ENCODE measurements at regions not wholly inside any gene's neighbourhood (a gene's known extent, or its start where the extent isn't known, plus 50 kb on each side); places are given as distances from the start of the nearest gene placed in this dataset.

GRCh38 chr10:121033366-121033765 is 182.2 kb downstream of the WDR11 start:
- peak; percentile 53 for DNase-seq (ENCODE audit: low spot score)

- DNase-seq (ENCODE audit: low spot score) = peak; percentile 85
These were observed 185.3 kb downstream of the WDR11 start for GRCh38 chr10:121036431-121036830.

GRCh38 chr10:121041499-121041898 is 190.3 kb downstream of the WDR11 start:
- DNase-seq (ENCODE audit: low spot score) = no peak

- no peak for DNase-seq (ENCODE audit: low spot score)
These were observed 190.7 kb downstream of the WDR11 start for GRCh38 chr10:121041906-121042305.

- DNase-seq (ENCODE audit: low spot score) = no peak
These were observed 191.2 kb downstream of the WDR11 start for GRCh38 chr10:121042342-121042741.

GRCh38 chr10:121043124-121043849 is 192.1 kb downstream of the WDR11 start:
- peak; percentile 66 for DNase-seq (ENCODE audit: low spot score)

GRCh38 chr10:121048749-121049148 is 197.6 kb downstream of the WDR11 start:
- peak; percentile 58 for DNase-seq (ENCODE audit: low spot score)

GRCh38 chr10:121049489-121049888 is 198.3 kb downstream of the WDR11 start:
- peak; percentile 65 for DNase-seq (ENCODE audit: low spot score)

- DNase-seq (ENCODE audit: low spot score) = no peak
These were observed 198.8 kb downstream of the WDR11 start for GRCh38 chr10:121049923-121050322.

GRCh38 chr10:121051171-121051570 is 200.0 kb downstream of the WDR11 start:
- DNase-seq (ENCODE audit: low spot score) = no peak

GRCh38 chr10:121051696-121052279 is 200.6 kb downstream of the WDR11 start:
- peak; percentile 75 for DNase-seq (ENCODE audit: low spot score)

- DNase-seq (ENCODE audit: low spot score) = no peak
These were observed 202.0 kb downstream of the WDR11 start for GRCh38 chr10:121053151-121053550.

GRCh38 chr10:121054874-121055273 is 203.7 kb downstream of the WDR11 start:
- no peak for DNase-seq (ENCODE audit: low spot score)

- DNase-seq (ENCODE audit: low spot score) = no peak
These were observed 206.1 kb downstream of the WDR11 start for GRCh38 chr10:121057269-121057668.

- no peak for DNase-seq (ENCODE audit: low spot score)
These were observed 206.9 kb downstream of the WDR11 start for GRCh38 chr10:121058082-121058481.

GRCh38 chr10:121059351-121059750 is 208.2 kb downstream of the WDR11 start:
- DNase-seq (ENCODE audit: low spot score) = no peak

- no peak for DNase-seq (ENCODE audit: low spot score)
These were observed 211.0 kb downstream of the WDR11 start for GRCh38 chr10:121062115-121062514.

GRCh38 chr10:121063744-121064143 is 212.6 kb downstream of the WDR11 start:
- peak; percentile 63 for DNase-seq (ENCODE audit: low spot score)

GRCh38 chr10:121064491-121064890 is 213.3 kb downstream of the WDR11 start:
- no peak for DNase-seq (ENCODE audit: low spot score)

- no peak for DNase-seq (ENCODE audit: low spot score)
These were observed 214.2 kb downstream of the WDR11 start for GRCh38 chr10:121065330-121065729.

GRCh38 chr10:121069061-121069850 is 218.1 kb downstream of the WDR11 start:
- DNase-seq (ENCODE audit: low spot score) = no peak

GRCh38 chr10:121070275-121071070 is 219.3 kb downstream of the WDR11 start:
- peak; percentile 61 for DNase-seq (ENCODE audit: low spot score)

Data from umbilical cord (tissue), 1 donor.